CD4-positive, alpha-beta T cell treated with Interleukin-1 beta for 1 hour (primary cell): ENCODE measurements at regions not wholly inside any gene's neighbourhood (a gene's known extent, or its start where the extent isn't known, plus 50 kb on each side); places are given as distances from the start of the nearest gene placed in this dataset.
A peak's percentile ranks its signal among the peaks of the same experiment; 100 is the strongest.

ENCODE experiments used
- DNase-seq, 2 donors: peaks; one replicate each; pipeline ENCODE4 v3.0.0-alpha.2; 2020 to 2022

DNA sequence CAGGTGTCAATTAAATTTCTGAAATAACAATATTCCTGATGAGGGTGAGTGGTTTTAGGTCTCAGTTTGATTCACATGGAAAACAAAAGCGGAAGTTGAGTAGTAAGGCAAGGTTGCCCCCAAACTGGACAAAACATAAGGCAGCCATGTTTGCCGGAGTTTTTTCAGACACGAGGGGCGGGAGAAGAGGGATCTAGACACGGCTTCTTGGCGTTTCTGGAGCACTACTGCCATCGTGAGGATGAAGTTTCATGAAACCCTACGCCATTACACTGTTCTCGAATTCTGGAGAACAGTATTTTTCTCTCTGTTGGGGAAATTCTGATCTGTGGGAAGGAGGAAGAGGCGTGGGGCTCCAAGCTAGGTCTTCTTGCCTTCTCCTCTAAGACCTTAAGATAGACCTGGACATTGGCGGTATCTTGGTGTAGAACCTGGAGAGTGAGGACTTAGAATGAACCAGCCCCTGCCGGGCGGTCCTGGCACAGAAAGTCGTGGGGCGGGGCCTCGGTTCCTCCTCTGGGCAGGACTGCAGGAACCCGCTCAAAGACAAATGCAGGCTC, 160.3 kb downstream of the OR13H1 start:
- DNase-seq: peak in 1 of 2 donors; percentile 88

- DNase-seq: no peak
Observed at GRCh38 chrX:131709553-131709952, 165.7 kb downstream of the OR13H1 start.

DNA sequence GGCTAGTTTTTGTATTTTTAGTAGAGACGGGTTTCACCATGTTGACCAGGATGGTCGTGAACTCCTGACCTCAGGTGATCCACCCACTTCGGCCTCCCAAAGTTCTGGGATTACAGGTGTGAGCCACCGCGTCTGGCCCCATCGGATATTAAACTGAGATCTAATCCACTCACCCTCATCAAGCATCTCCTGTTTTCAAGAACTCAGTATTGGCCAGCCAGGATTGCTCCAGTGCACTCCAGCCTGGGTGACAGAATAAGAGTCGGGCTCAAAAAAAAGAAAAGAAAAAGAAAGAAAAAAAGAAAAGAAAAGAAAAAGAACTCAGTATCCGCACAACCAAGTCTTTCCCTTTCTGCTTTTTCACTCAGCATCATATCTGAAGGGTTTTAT, 167.6 kb downstream of the OR13H1 start:
- no peak for DNase-seq

DNA sequence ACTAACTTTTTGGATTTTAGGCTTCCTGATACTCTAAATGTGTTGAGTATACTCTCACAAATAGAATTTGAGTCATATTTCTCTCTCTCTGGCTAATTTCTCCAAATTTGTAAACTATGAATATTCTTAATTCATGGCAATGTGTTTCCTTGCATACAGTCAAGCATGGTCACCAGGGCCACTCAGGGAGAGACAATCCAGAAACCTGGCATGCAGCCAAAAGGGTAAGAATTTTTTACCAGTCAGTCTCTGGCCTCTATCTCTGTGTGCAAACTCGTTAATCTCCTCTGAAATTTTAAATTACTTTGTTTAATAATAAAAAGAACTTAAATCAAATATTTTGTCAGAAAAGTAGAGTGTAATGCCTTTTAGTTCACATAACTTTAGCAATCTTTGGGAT, 179.8 kb downstream of the OR13H1 start:
- DNase-seq: no peak

GRCh38 chrX:131724292-131724691, 180.4 kb downstream of the OR13H1 start:
- no peak for DNase-seq

DNA sequence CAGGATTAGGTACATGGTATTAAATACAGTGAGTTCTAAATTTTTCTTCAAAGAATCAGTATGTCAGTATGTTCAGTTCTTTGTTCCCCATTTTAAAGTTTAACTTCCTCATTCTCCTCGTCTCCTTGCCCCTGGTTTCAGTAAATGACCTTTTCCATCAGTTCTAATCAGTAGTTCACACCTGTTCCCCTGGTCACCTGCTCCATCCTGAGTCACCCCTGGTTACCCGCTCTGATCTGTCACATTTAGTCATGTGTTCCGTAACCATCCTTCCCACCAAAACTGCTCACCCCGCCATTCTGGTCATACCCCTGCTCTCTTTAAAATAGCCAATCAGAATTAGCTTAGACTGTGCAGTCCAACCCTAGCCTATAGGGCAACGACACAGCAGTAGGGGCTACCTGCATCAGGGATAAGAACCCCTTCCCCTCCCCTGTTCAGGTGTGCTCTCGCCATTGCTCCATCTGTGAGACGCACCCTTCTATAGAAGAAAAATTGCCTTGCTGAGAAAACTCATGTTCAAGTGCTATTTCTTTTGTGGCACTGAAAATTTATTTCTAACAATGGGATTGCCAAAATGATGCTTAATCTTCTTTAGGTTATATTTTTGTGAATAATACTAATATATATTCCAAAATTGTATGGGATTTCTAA, 181.3 kb downstream of the OR13H1 start:
- DNase-seq: no peak

DNA sequence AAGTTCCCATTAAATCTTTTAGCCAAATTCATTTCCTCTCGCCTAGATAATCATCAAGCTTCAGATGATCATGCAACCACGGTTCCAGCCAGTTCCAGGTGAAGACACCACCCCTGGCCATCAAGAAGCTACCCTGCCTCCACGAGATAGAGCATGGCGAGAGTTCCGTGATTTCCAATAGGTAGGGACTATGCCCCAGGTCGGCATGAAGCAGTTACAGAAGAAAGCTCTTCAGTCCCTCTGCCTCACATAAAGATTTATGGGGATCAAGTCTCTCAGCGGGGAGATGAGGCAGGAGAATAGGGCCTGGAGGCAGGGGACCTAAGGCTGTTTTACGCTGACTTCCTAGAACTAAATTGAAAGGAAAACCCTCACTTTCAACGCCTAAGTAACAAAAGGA, 183.9 kb downstream of the OR13H1 start:
- DNase-seq: no peak

- peak in 1 of 2 donors; percentile 86 for DNase-seq
Observed at GRCh38 chrX:131728295-131729145, 184.6 kb downstream of the OR13H1 start.

DNA sequence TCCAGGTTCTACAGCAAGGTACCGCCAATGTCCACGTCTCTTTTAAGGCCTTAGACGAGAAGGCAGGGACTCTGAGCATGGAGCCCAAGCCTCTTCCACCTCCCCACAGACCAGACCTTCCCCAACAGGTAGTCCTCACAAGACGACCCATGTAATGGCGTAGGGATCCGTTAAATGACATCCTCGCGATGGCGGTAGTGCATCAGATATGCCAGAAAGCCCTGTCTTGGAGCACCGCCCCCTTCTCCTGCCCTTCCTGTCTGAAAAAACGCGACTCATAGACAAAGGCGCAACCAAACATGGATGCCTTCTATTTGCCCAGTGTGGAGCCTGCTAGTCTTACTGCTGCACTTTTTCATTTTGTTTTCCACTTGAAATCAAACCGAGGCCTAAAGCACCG, 185.4 kb downstream of the OR13H1 start:
- peak in 1 of 2 donors; percentile 91 for DNase-seq

DNA sequence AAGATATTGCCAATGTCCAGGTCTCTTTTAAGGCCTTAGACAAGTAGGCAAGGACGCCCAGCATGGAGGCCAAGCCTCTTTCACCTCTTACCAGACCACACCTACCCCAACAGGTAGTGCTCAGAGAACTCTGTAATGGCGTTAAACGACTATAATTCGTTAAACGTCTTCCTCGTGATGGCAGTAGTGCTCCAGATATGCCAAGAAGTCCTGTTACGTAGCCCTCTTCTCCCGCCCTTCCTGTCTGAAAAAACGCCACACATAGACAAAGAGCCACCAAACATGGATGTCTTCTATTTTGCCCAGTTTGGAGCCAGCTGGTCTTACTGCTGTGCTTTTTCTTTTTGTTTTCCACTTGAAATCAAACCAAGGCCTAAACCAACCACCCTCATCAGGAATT, 190.7 kb downstream of the OR13H1 start:
- peak in 1 of 2 donors; percentile 83 for DNase-seq

GRCh38 chrX:131735127-131735526, 191.3 kb downstream of the OR13H1 start:
- no peak for DNase-seq

GRCh38 chrX:131739823-131740222, 195.9 kb downstream of the OR13H1 start:
- DNase-seq: no peak

- peak in 1 of 2 donors; percentile 87 for DNase-seq
Observed at GRCh38 chrX:131741103-131741581, 197.3 kb downstream of the OR13H1 start.

GRCh38 chrX:131745942-131746489, 202.1 kb downstream of the OR13H1 start:
- DNase-seq: no peak

DNA sequence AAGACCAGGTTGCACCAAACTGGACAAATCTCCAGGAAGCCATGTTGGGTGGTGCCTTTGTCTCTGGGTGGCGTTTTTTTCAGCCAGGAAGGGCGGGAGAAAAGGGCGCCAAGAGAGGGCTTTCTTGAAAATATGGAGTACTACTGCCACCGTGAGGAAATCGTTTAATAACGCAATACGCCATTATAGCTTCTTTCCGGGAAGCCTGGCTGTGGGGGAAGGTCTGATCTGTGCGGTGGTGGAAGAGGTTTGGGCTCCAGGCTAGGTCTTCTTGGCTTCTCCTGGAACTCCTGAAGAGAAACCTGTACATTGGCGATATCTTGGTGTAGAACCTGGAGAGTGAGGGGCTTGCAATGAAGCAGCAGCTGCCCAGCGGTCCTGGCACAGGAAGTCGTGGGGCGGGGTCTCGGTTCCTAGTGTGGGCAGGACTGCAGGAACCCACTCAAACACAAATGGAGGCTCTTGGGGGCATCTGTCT, 202.7 kb downstream of the OR13H1 start:
- peak in 1 of 2 donors; percentile 87 for DNase-seq

GRCh38 chrX:131747173-131747572, 203.3 kb downstream of the OR13H1 start:
- peak in 1 of 2 donors; percentile 89 for DNase-seq

- peak in 1 of 2 donors; percentile 86 for DNase-seq
Observed at GRCh38 chrX:131752493-131753198, 208.8 kb downstream of the OR13H1 start.

DNA sequence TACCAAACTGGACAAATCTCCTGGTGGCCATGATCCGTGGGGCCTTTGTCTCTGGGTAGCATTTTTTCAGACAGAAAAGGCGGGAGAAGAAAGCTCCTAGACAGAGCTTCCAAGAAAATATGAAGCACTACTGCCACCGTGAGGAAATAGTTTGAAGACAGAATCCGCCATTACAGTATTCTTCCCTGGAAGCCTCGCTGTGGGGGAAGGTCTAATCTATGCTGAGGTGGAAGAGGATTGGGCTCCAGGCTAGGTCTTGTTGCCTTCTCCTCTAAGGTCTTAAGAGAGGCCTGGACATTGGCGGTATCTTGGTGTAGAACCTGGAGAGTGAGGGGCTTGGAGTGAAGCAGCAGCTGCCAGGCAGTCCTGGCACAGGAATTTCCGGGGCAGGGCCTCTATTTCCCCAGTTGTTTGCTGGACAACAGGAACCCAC, 218.9 kb downstream of the OR13H1 start:
- peak in 1 of 2 donors; percentile 72 for DNase-seq

GRCh38 chrX:131763674-131764073, 219.8 kb downstream of the OR13H1 start:
- peak in 1 of 2 donors; percentile 90 for DNase-seq

- DNase-seq: no peak
Observed at GRCh38 chrX:131764216-131764615, 220.3 kb downstream of the OR13H1 start.

GRCh38 chrX:131778269-131779218, 234.7 kb downstream of the OR13H1 start:
- DNase-seq: peak in 1 of 2 donors; percentile 82
